NCI-H2196 (cell line): ENCODE measurements at regions not wholly inside any gene's neighbourhood (a gene's known extent, or its start where the extent isn't known, plus 50 kb on each side); places are given as distances from the start of the nearest gene placed in this dataset.
"Not testable (repeated sequence)": the region's sequence is repeated elsewhere in the genome, so short reads cannot be mapped to it uniquely, and the experiment has no call there.

ENCODE experiments used
- DNase-seq: peaks from one replicate; lab custom pipeline; 2025; ENCODE audit not compliant: unreplicated experiment; lab: John Stamatoyannopoulos, UW

DNA sequence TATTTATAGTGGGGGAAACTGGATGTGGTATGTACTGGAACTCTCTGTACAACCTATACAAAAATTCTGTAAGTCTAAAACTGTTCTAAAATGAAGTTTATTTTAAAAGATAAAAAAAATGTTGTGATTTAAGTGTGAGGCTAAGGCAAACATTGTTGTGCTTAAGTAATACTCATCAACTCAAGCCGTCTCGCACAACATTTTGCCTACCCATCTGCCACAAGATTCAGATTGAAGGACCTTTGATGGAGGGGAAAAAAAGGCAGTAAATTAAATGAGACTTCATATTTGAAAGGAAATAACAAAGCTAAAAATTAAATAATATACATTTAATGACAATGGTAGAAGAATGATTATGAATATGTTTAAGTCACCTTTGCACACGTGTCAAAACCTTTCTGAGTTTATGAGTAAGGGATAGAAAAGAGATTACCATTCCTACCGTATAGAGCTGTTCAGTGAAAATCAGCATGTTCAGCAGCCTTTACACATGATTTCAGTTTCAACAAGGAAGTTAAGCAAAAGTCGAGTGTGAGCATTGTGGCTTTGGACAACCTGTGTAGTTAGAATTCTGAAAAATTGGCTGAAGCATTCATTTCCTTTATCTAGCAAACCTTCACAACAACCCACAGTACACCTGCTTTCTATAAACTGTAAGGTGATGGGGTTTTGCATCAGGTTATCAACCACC lies 499.3 kb downstream of the IRS1 start:
- no peak for DNase-seq

DNA sequence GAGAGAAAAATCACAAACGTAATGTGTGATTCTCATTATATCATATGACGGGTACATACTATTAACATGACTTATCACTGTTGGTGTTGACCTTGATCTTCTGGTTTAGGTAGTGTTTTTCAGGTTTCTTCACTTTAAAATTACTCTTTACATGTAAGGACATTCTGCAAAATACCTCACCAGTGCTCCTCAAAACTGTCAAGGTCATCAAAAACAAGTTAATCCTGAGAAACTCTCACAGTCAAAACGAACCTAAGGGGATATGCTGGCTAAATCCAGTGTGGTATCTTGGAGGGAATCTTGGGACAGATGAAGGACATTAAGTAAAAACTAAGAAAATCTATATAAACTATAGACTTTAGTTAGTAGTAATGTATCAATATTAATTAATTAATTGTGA lies 499.8 kb downstream of the IRS1 start:
- DNase-seq = no peak

DNA sequence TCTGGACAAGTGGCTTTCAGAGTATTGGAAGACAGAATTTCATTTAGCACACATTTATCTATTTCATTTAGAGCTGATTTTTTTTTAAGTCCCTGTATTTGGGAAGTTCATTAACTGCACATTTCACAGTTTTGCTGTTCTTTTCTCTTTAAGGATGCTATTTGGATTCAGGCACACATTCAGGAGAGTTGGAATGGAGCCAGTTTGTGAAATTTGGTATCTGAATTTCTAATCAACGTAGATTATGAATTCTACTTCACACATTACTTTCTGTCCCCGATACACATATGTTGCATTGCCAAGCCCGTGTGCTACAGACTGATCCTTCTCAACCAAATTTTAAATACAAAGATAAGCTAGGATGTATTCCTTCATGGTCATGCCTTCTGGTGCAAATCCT lies 503.9 kb downstream of the IRS1 start:
- DNase-seq = no peak

DNA sequence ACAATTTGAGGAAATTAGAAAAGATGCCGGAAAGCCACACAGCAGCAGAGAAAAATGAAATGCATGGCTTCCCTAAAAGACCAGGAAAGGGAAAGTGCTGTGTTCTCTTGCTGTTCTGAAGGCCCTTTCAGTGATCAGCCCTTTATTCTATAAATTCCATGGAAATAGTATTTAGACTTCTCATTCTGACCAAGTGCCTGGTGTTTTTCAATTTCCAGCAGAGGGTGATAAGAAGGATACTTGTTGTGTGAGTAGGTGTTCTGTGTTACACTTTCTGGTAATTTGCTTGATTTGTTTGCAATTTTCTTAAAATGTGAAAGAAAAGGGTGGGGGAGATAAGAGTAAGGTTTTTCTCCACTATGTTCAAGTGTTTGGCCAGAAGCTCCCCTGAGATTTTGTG lies 504.5 kb downstream of the IRS1 start:
- no peak for DNase-seq

DNA sequence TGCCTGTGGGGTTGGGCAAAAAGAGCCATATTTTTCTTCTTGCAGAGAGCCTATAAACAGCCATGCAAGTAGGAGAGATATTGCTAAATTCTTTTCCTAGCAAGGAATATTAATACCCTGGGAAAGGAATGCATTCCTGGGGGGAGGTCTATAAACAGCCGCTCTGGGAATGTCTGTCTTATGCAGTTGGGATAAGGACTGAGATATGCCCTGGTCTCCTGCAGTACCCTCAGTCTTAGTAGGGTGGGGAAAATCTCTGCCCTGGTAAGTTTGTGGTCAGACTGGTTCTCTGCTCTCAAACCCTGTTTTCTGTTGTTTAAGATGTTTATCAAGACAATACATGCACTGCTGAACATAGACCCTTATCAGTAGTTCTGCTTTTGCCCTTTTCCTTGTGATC lies 508.3 kb downstream of the IRS1 start:
- DNase-seq = not testable (repeated sequence)

DNA sequence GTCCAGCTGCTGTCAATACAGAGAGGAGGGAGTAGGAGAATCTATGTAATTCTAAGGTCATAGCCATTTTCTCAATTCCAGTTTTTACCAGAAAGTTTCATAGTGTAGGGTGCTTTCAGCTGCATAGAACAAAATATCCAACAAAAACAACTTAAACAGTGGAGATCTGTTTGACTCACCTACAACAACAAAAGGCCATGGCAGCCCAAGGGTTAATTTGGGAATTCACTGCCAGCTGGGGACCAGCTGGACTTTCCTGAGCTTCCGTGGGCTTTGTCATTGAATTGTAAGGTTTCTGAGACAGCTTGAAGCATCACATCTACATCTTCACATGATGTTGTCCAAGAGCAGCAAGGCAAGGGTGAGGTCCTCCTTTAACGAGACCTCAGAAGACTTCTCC lies 512.7 kb downstream of the IRS1 start:
- no peak for DNase-seq

GRCh38 chr2:226283796-226284195 lies 515.8 kb downstream of the IRS1 start:
- no peak for DNase-seq

- DNase-seq = no peak
Observed at GRCh38 chr2:226282151-226282550, 517.5 kb downstream of the IRS1 start.

DNA sequence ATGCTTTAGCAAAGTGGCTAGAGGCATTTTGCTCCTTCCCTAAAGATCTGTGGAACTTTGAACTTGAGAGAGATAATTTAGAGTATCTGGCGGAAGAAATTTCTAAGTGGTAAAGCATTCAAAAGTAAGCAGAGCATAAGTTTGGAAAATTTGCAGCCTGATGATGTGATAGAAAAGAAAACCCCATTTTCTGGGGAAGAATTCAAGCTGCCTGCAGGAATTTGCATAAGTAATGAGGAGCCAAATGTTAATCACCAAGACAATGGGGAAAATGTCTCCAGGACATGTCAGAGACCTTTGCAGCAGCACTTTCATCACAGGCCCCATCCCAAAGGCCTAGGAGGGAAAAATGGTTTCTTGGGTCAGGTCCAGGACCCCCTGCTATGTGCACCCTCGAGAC lies 519.5 kb downstream of the IRS1 start:
- not testable (repeated sequence) for DNase-seq

DNA sequence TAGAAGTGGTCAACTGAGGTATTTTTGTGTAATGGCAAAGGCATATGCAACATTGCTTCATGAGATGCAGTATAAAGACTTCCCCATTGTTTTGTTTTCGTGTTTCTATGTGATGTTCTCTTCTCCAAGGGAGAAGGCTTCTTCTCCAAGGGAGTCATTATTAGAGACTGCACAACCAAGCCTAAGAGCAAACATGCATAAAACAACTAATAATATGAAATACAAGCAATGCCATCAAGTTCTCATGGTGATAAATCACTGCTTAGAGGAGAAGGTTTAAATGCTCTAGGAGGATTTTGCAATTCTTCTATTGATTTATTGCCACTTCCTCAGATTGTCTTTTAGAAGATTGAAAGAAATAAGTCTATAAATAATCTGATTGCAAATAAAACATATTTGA lies 524.4 kb downstream of the IRS1 start:
- DNase-seq = no peak

DNA sequence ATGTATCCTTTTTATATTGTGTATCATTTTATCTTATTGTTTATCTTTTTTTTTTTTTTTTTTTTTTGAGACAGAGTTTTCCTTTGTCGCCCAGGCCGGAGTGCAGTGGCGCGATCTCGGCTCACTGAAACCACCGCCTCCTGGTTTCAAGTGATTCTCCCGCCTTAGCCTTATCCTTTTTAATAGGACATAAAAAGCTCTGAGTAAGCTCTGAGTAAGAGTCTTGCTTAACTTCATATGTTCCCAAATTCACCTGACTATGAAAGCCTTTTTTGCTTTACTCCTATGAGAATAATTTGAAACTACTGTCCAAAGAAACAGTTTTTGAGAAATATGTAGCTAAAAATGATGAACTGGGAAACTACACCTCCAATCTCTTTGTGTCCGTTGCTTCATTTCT lies 525.5 kb downstream of the IRS1 start:
- DNase-seq = no peak

DNA sequence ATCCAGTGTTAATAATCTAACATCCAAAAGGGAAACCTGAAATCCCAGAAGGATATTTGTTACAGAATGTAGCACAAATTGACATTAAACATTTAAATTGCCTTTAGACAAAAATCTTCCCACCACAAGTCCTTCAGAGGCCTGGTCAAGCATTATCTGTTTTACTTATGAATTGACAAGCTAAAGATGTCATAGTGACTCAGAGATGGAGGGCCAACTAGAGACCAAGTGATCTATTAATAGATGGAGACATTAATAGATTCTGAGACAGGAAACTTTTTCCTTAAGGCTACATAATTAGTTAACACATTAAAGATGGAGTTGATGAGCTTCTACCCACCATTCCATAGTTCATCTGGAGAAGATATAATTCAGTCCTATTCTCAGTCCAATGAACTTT lies 526.2 kb downstream of the IRS1 start:
- no peak for DNase-seq

DNA sequence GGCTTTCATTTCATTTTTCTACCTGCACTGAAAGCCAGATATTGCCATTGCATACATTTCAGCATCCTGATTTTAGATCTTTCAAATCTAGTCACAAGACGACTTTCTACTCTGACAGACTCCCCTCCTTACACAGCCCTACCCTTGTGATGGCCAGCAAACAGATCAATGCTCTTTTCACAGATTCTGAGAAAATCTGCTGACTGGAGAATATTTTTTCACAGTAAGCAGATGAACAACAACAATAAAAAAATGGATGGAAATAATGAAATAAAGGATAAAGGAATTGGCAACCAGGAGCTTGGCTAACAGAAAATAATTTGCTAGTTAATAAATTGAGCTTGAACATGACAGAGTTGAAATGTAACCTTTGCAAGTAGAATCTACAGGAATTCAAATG lies 527.2 kb downstream of the IRS1 start:
- DNase-seq = no peak

- DNase-seq = no peak
Observed at GRCh38 chr2:226270285-226271058, 529.1 kb downstream of the IRS1 start.

GRCh38 chr2:226267516-226268289 lies 531.9 kb downstream of the IRS1 start:
- no peak for DNase-seq

DNA sequence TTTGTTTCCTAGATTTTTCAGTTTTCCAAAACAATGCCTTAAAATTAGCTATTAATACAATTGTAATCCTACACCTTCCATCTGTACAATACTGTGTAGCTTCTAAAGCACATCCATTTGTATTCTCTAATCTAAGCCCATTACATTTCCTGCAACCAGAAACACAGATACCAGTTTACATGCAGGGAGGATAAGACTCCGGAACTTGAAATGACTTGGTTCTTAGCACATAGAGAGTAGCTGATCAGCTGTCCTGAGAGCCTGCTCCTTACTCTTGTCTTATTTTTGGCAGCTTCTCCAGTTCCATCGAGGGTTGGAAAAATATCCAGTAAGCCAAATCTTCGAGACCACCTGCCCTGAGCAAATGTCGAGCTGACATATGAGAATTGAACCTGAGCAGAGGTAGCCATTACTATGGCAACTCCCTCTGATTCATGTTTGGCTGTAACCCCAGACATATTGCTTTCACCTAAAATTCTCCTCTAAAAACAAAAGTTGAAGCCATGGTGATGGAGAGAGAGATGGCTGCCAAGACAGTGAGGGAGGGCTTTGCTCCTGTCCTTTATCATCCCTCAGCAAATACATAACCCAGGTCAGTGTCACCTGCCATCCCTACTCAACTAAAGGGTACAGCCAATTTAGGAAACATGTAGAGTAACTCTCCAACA lies 542.8 kb downstream of the IRS1 start:
- no peak for DNase-seq

DNA sequence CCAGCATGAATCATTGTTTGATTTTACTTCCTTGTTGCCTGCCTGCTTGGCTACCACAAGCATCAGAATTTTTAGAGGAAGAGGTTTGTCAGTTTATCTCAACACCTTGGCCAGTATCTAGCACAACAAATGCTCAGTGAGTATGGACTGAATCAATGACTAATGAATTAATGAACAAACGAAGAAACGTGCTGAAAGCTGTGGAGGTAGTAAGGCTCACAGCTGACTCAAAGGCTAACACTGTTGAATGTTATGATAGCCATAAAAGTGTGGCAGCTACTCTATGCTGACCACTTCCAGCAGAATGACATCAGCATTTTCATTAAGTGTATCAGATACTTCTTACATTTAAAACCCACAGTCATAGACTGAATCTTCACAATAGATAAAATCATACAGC lies 543.4 kb downstream of the IRS1 start:
- no peak for DNase-seq

DNA sequence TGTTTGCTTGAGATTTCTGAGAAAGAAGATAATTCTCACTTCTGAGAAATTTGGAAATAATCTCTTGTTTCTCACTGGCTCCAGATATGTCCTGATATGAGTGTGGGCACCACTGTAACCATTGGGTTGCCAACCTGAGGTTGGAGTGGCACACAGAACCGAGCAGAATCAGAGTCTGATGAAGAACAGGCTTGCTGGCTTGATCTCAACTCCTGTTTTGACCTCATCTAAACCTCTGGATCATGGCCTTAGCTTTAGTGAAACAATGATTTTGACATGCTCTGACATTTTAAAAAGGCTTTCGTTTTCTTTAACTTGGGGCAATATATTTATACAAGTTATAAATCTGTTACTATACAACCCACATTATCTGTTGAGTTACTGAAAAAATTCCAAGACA lies 548.0 kb downstream of the IRS1 start:
- DNase-seq = no peak

GRCh38 chr2:226247289-226248275 lies 552.0 kb downstream of the IRS1 start:
- no peak for DNase-seq

DNA sequence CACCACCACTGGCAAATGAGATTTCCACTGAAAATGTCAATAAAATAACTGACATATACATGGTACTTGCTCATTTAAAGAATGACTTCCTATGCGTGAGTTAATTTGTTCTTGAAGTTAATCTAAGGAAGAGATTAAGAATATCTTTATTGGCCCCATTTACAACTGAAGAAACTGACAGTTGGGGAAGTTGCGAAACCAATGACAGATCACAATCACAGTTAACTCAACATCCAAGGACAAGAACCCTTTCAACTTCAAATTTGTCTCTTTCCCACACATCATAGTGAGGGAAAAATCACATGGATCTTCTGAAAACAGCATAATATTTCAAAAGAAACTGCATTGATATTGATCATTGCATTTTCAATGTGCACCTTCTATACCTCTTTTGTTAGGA lies 565.4 kb downstream of the IRS1 start:
- no peak for DNase-seq
